ENCODE measurements at regions not wholly inside any gene's neighbourhood (a gene's known extent, or its start where the extent isn't known, plus 50 kb on each side); places are given as distances from the start of the nearest gene placed in this dataset.
"Not testable (repeated sequence)": the region's sequence is repeated elsewhere in the genome, so short reads cannot be mapped to it uniquely, and the experiment has no call there.

GRCh38 chr18:14943486-14943885 is 195.5 kb downstream of the ANKRD30B start:
- no peak for DNase-seq
- Histone ChIP-seq H3K36me3 (ENCODE audit: control insufficient read depth, insufficient read depth, low read length) (no peaks in the 10 kb centered on the region), H3K9me3 (replicated peaks; ENCODE audit: control insufficient read depth, low read depth, low read length) (peaks cover 17% of the 10 kb centered on the region), H3K4me3 (ENCODE audit: low read length) (no peak overlapping the region), H3K27ac (ENCODE audit: low read length) (no peak overlapping the region), H3K4me1 (ENCODE audit: control insufficient read depth, insufficient read depth, low read length) (no peaks in the 10 kb centered on the region), H3K27me3 (ENCODE audit: control insufficient read depth, insufficient read depth, low read length) (no peaks in the 10 kb centered on the region)
- WGBS (ENCODE audit: insufficient coverage): 88% methylated on average over 3 of the region's 9 CpGs

GRCh38 chr18:14943967-14944636 is 196.1 kb downstream of the ANKRD30B start:
- Histone ChIP-seq H3K36me3 (ENCODE audit: control insufficient read depth, insufficient read depth, low read length) (no peaks in the 10 kb centered on the region), H3K4me1 (ENCODE audit: control insufficient read depth, insufficient read depth, low read length) (no peaks in the 10 kb centered on the region), H3K9me3 (replicated peaks; ENCODE audit: control insufficient read depth, low read depth, low read length) (peaks cover 17% of the 10 kb centered on the region), H3K27ac (ENCODE audit: low read length) (no peak overlapping the region), H3K27me3 (ENCODE audit: control insufficient read depth, insufficient read depth, low read length) (no peaks in the 10 kb centered on the region), H3K4me3 (ENCODE audit: low read length) (no peak overlapping the region)
- 81% methylated on average over 9 of the region's 17 CpGs for WGBS (ENCODE audit: insufficient coverage)
- DNase-seq: no peak

- Histone ChIP-seq H3K27me3 (ENCODE audit: control insufficient read depth, insufficient read depth, low read length) (no peaks in the 10 kb centered on the region), H3K4me3 (ENCODE audit: low read length) (no peak overlapping the region), H3K27ac (ENCODE audit: low read length) (no peak overlapping the region), H3K9me3 (replicated peaks; ENCODE audit: control insufficient read depth, low read depth, low read length) (peaks cover 17% of the 10 kb centered on the region), H3K4me1 (ENCODE audit: control insufficient read depth, insufficient read depth, low read length) (no peaks in the 10 kb centered on the region), H3K36me3 (ENCODE audit: control insufficient read depth, insufficient read depth, low read length) (no peaks in the 10 kb centered on the region)
- no peak for DNase-seq
- 65% methylated on average over 4 of the region's 7 CpGs for WGBS (ENCODE audit: insufficient coverage)
These were observed 196.9 kb downstream of the ANKRD30B start for GRCh38 chr18:14944838-14945237.

GRCh38 chr18:14945286-14945685 is 197.3 kb downstream of the ANKRD30B start:
- Histone ChIP-seq H3K4me1 (ENCODE audit: control insufficient read depth, insufficient read depth, low read length) (no peaks in the 10 kb centered on the region), H3K9me3 (replicated peaks; ENCODE audit: control insufficient read depth, low read depth, low read length) (peaks cover 17% of the 10 kb centered on the region)
- 82% methylated on average over 3 of the region's 4 CpGs for WGBS (ENCODE audit: insufficient coverage)

GRCh38 chr18:14945984-14946383 is 198.0 kb downstream of the ANKRD30B start:
- Histone ChIP-seq H3K36me3 (ENCODE audit: control insufficient read depth, insufficient read depth, low read length) (no peaks in the 10 kb centered on the region), H3K4me1 (ENCODE audit: control insufficient read depth, insufficient read depth, low read length) (no peaks in the 10 kb centered on the region), H3K4me3 (ENCODE audit: low read length) (no peak overlapping the region), H3K27me3 (ENCODE audit: control insufficient read depth, insufficient read depth, low read length) (no peaks in the 10 kb centered on the region), H3K9me3 (replicated peaks; ENCODE audit: control insufficient read depth, low read depth, low read length) (peaks cover 14% of the 10 kb centered on the region), H3K27ac (ENCODE audit: low read length) (no peak overlapping the region)
- 90% methylated on average over 2 of the region's 7 CpGs for WGBS (ENCODE audit: insufficient coverage)
- DNase-seq: no peak

More at GRCh38 chr18:14945286-14945685, 197.3 kb downstream of the ANKRD30B start:
- no peak for DNase-seq
- no peak overlapping the region for H3K4me3 ChIP-seq (ENCODE audit: low read length)
- no peak overlapping the region for H3K27ac ChIP-seq (ENCODE audit: low read length)
- no peaks in the 10 kb centered on the region for H3K27me3 ChIP-seq (ENCODE audit: control insufficient read depth, insufficient read depth, low read length)
- H3K36me3 ChIP-seq (ENCODE audit: control insufficient read depth, insufficient read depth, low read length): no peaks in the 10 kb centered on the region

GRCh38 chr18:14946741-14947470 is 198.9 kb downstream of the ANKRD30B start:
- 41% methylated on average over 4 of the region's 7 CpGs for WGBS (ENCODE audit: insufficient coverage)
- DNase-seq; H3K36me3 ChIP-seq (ENCODE audit: control insufficient read depth, insufficient read depth, low read length); H3K4me1 ChIP-seq (ENCODE audit: control insufficient read depth, insufficient read depth, low read length); H3K4me3 ChIP-seq (ENCODE audit: low read length); H3K27ac ChIP-seq (ENCODE audit: low read length); H3K27me3 ChIP-seq (ENCODE audit: control insufficient read depth, insufficient read depth, low read length): not testable (repeated sequence)
- H3K9me3 ChIP-seq (replicated peaks; ENCODE audit: control insufficient read depth, low read depth, low read length): peaks cover 14% of the 10 kb centered on the region

GRCh38 chr18:14947482-14948162 is 199.7 kb downstream of the ANKRD30B start:
- Histone ChIP-seq H3K4me3 (ENCODE audit: low read length) (no peak overlapping the region), H3K9me3 (replicated peaks; ENCODE audit: control insufficient read depth, low read depth, low read length) (peaks cover 12% of the 10 kb centered on the region)

GRCh38 chr18:14948163-14948540 is 200.2 kb downstream of the ANKRD30B start:
- no peak overlapping the region for H3K4me3 ChIP-seq (ENCODE audit: low read length)
- DNase-seq: no peak
- peaks cover 12% of the 10 kb centered on the region for H3K9me3 ChIP-seq (replicated peaks; ENCODE audit: control insufficient read depth, low read depth, low read length)
- no peak overlapping the region for H3K27ac ChIP-seq (ENCODE audit: low read length)
- H3K36me3 ChIP-seq (ENCODE audit: control insufficient read depth, insufficient read depth, low read length): no peaks in the 10 kb centered on the region
- no peaks in the 10 kb centered on the region for H3K27me3 ChIP-seq (ENCODE audit: control insufficient read depth, insufficient read depth, low read length)
- WGBS (ENCODE audit: insufficient coverage): 60% methylated on average over 2 of the region's 3 CpGs
- H3K4me1 ChIP-seq (ENCODE audit: control insufficient read depth, insufficient read depth, low read length): no peaks in the 10 kb centered on the region

More at GRCh38 chr18:14947482-14948162, 199.7 kb downstream of the ANKRD30B start:
- no peak for DNase-seq
- no peaks in the 10 kb centered on the region for H3K4me1 ChIP-seq (ENCODE audit: control insufficient read depth, insufficient read depth, low read length)
- H3K27ac ChIP-seq (ENCODE audit: low read length): no peak overlapping the region
- 75% methylated on average over 5 of the region's 8 CpGs for WGBS (ENCODE audit: insufficient coverage)
- no peaks in the 10 kb centered on the region for H3K27me3 ChIP-seq (ENCODE audit: control insufficient read depth, insufficient read depth, low read length)
- H3K36me3 ChIP-seq (ENCODE audit: control insufficient read depth, insufficient read depth, low read length): no peaks in the 10 kb centered on the region

- WGBS (ENCODE audit: insufficient coverage): 57% methylated on average over 4 of the region's 9 CpGs
- Histone ChIP-seq H3K4me3 (ENCODE audit: low read length) (no peak overlapping the region), H3K9me3 (replicated peaks; ENCODE audit: control insufficient read depth, low read depth, low read length) (peaks cover 12% of the 10 kb centered on the region), H3K4me1 (ENCODE audit: control insufficient read depth, insufficient read depth, low read length) (no peaks in the 10 kb centered on the region), H3K27me3 (ENCODE audit: control insufficient read depth, insufficient read depth, low read length) (no peaks in the 10 kb centered on the region), H3K36me3 (ENCODE audit: control insufficient read depth, insufficient read depth, low read length) (no peaks in the 10 kb centered on the region), H3K27ac (ENCODE audit: low read length) (no peak overlapping the region)
- no peak for DNase-seq
These were observed 202.1 kb downstream of the ANKRD30B start for GRCh38 chr18:14949800-14950664.
